ENCODE measurements at regions not wholly inside any gene's neighbourhood (a gene's known extent, or its start where the extent isn't known, plus 50 kb on each side); places are given as distances from the start of the nearest gene placed in this dataset.

DNA sequence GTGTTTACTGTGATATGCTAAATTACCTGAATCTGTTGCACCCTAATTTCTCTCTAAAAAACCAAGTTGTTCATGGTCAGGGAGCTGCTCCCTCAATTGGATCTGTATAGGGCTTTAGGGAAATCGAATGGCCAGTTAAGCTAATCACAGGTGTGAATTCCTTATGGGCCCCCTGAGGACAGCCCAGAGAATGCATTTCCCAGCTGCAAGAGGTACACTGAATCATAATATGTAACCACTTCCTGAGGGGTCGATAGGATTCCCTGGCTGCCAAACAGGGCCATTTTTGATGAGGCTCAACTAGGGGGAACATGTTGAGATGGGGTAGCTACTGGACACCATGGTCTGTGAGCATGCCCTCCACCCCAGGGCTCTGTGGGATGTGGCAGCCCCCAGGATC, 478.6 kb downstream of the CCDC171 start:
- ChIA-PET POLR2A (no interaction called here), CTCF (no interaction called here)
- H3K27me3 ChIP-seq (ENCODE audit: control insufficient read depth, insufficient read depth, low read length), result no peaks in the 10 kb centered on the region
- H3K27ac ChIP-seq (ENCODE audit: low read length), result no peak overlapping the region
- no peaks in the 10 kb centered on the region for H3K4me1 ChIP-seq (ENCODE audit: control insufficient read depth, insufficient read depth, low read length)
- H3K9me3 ChIP-seq (ENCODE audit: control insufficient read depth, insufficient read depth, low read depth, low read length), result no peaks in the 10 kb centered on the region
- in situ Hi-C loops (cut with HindIII; ENCODE audit: low pct_unique_long_range_greater_than_20kb, low sequenced_read_pairs), result no loop called here
- no peaks in the 10 kb centered on the region for H3K36me3 ChIP-seq (ENCODE audit: control insufficient read depth, insufficient read depth, low read length)
- DNase-seq (ENCODE audit: low read depth, low spot score), result no peak
- ATAC-seq, result no peak
- BruUV-seq (replicated peaks), result no TSS peak
- no peak overlapping the region for H3K4me3 ChIP-seq (ENCODE audit: low read depth in 2 of 2, low read length in 2 of 2)
- intact Hi-C loops (cut with micrococcal nuclease; ENCODE audit: unreplicated experiment), result no loop called here
- TF ChIP-seq, protein P1, sequence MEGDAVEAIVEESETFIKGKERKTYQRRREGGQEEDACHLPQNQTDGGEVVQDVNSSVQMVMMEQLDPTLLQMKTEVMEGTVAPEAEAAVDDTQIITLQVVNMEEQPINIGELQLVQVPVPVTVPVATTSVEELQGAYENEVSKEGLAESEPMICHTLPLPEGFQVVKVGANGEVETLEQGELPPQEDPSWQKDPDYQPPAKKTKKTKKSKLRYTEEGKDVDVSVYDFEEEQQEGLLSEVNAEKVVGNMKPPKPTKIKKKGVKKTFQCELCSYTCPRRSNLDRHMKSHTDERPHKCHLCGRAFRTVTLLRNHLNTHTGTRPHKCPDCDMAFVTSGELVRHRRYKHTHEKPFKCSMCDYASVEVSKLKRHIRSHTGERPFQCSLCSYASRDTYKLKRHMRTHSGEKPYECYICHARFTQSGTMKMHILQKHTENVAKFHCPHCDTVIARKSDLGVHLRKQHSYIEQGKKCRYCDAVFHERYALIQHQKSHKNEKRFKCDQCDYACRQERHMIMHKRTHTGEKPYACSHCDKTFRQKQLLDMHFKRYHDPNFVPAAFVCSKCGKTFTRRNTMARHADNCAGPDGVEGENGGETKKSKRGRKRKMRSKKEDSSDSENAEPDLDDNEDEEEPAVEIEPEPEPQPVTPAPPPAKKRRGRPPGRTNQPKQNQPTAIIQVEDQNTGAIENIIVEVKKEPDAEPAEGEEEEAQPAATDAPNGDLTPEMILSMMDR (IDR thresholded peaks at IDR 0.05), result no peak
- no peak for TF ChIP-seq SIN3A (IDR thresholded peaks at IDR 0.05; ENCODE audit: borderline replicate concordance, insufficient read depth, low read depth, low read length)

DNA sequence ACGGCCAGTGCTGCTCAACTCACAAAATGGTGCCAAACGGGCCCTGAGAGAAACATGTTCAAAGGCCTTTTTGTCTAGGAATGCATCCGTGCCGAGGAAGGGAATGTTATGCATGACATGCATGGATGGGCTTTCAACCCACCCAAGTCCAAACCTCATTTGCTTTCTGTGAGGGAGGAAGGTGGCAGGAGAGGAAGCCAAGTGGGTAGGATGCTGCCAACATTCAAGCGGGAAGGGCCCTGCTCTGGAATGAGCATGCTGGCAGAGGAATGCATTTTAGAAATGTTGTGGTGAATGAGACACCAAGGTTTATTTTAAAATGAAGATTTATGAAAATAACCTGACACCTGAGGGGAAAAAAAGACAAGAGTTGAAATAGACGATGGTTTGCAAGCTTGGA, 479.1 kb downstream of the CCDC171 start:
- Histone ChIP-seq H3K4me1 (ENCODE audit: control insufficient read depth, insufficient read depth, low read length) (no peaks in the 10 kb centered on the region), H3K27me3 (ENCODE audit: control insufficient read depth, insufficient read depth, low read length) (no peaks in the 10 kb centered on the region), H3K27ac (ENCODE audit: low read length) (no peak overlapping the region), H3K36me3 (ENCODE audit: control insufficient read depth, insufficient read depth, low read length) (no peaks in the 10 kb centered on the region), H3K4me3 (ENCODE audit: low read depth in 2 of 2, low read length in 2 of 2) (no peak overlapping the region), H3K9me3 (ENCODE audit: control insufficient read depth, insufficient read depth, low read depth, low read length) (no peaks in the 10 kb centered on the region)
- BruUV-seq (replicated peaks), result no TSS peak
- in situ Hi-C loops (cut with HindIII; ENCODE audit: low pct_unique_long_range_greater_than_20kb, low sequenced_read_pairs) (no loop called here), intact Hi-C loops (cut with micrococcal nuclease; ENCODE audit: unreplicated experiment) (no loop called here)
- DNase-seq (ENCODE audit: low read depth, low spot score) (no peak), ATAC-seq (no peak)
- ChIA-PET CTCF (no interaction called here), POLR2A (no interaction called here)
- TF ChIP-seq, protein P1 (IDR thresholded peaks at IDR 0.05), result no peak
- TF ChIP-seq TCF7L2 (IDR thresholded peaks at IDR 0.05; ENCODE audit: low read depth, low read length), result no peak
- TF ChIP-seq POLR2AphosphoS5 (IDR thresholded peaks at IDR 0.05; ENCODE audit: low read depth, low read length), result no peak
- TF ChIP-seq, protein P2, sequence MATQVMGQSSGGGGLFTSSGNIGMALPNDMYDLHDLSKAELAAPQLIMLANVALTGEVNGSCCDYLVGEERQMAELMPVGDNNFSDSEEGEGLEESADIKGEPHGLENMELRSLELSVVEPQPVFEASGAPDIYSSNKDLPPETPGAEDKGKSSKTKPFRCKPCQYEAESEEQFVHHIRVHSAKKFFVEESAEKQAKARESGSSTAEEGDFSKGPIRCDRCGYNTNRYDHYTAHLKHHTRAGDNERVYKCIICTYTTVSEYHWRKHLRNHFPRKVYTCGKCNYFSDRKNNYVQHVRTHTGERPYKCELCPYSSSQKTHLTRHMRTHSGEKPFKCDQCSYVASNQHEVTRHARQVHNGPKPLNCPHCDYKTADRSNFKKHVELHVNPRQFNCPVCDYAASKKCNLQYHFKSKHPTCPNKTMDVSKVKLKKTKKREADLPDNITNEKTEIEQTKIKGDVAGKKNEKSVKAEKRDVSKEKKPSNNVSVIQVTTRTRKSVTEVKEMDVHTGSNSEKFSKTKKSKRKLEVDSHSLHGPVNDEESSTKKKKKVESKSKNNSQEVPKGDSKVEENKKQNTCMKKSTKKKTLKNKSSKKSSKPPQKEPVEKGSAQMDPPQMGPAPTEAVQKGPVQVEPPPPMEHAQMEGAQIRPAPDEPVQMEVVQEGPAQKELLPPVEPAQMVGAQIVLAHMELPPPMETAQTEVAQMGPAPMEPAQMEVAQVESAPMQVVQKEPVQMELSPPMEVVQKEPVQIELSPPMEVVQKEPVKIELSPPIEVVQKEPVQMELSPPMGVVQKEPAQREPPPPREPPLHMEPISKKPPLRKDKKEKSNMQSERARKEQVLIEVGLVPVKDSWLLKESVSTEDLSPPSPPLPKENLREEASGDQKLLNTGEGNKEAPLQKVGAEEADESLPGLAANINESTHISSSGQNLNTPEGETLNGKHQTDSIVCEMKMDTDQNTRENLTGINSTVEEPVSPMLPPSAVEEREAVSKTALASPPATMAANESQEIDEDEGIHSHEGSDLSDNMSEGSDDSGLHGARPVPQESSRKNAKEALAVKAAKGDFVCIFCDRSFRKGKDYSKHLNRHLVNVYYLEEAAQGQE (IDR thresholded peaks at IDR 0.05; ENCODE audit: insufficient read depth in 1 of 2, low read depth in 2 of 2, low read length in 1 of 2), result no peak
- TF ChIP-seq SIN3A (IDR thresholded peaks at IDR 0.05; ENCODE audit: borderline replicate concordance, insufficient read depth, low read depth, low read length), result no peak

DNA sequence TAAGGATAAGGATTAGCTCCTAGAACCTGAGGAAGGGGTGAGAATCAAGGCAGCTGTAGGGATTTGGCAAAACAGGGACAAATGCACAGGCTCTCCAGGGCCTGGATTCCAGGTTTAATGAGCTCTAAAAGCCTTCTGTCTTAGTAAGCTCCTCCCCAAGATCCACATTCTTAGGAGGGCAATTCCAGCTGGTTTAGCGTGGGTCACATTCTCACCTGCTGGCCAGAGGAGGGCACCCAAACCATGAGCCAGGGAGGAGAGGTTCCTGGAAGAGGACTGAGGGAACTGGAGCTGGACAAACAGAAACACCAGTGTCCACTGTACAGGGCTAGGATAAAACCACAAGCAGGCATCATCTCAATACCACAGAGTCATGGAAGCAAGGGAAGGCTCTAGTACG, 480.0 kb downstream of the CCDC171 start:
- ATAC-seq (no peak), DNase-seq (ENCODE audit: low read depth, low spot score) (no peak)
- BruUV-seq (replicated peaks), result no TSS peak
- no peak overlapping the region for H3K27ac ChIP-seq (ENCODE audit: low read length)
- in situ Hi-C loops (cut with HindIII; ENCODE audit: low pct_unique_long_range_greater_than_20kb, low sequenced_read_pairs) (no loop called here), intact Hi-C loops (cut with micrococcal nuclease; ENCODE audit: unreplicated experiment) (no loop called here)
- no peak overlapping the region for H3K4me3 ChIP-seq (ENCODE audit: low read depth in 2 of 2, low read length in 2 of 2)
- no peaks in the 10 kb centered on the region for H3K27me3 ChIP-seq (ENCODE audit: control insufficient read depth, insufficient read depth, low read length)
- no peak for TF ChIP-seq TCF7L2 (IDR thresholded peaks at IDR 0.05; ENCODE audit: low read depth, low read length)
- no peaks in the 10 kb centered on the region for H3K9me3 ChIP-seq (ENCODE audit: control insufficient read depth, insufficient read depth, low read depth, low read length)
- ChIA-PET POLR2A (no interaction called here), CTCF (no interaction called here)
- no peaks in the 10 kb centered on the region for H3K4me1 ChIP-seq (ENCODE audit: control insufficient read depth, insufficient read depth, low read length)
- no peaks in the 10 kb centered on the region for H3K36me3 ChIP-seq (ENCODE audit: control insufficient read depth, insufficient read depth, low read length)
